Neutrophil (primary cell): ENCODE measurements at regions not wholly inside any gene's neighbourhood (a gene's known extent, or its start where the extent isn't known, plus 50 kb on each side); places are given as distances from the start of the nearest gene placed in this dataset.

Experiments used
- H3K27ac ChIP-seq: fragments of 200-600 bp; sonication (generic); 2 replicates; pipeline ENCODE4 v1.5.1; 2016; ENCODE audit warnings: mild to moderate bottlenecking, moderate library complexity
- H3K27me3 ChIP-seq: fragments of 200-600 bp; sonication (generic); 2 replicates; pipeline ENCODE4 v1.6.0; 2016; ENCODE audit warnings: mild to moderate bottlenecking
- H3K36me3 ChIP-seq: fragments of 200-600 bp; sonication (generic); 2 replicates; pipeline ENCODE4 v1.5.1; 2017
- H3K4me1 ChIP-seq, 2 experiments: fragments of 200-600 bp in 1 of 2; sonication (generic) in 1 of 2; 1 replicate in 1 of 2; 2 replicates in 1 of 2; pipeline versions ENCODE4 v1.5.1 to v1.6.1; 2013 to 2016; ENCODE audit warnings: low read depth in 1 of 2, low read length in 1 of 2, mild to moderate bottlenecking in 1 of 2, moderate library complexity in 1 of 2; ENCODE audit not compliant: control insufficient read depth in 1 of 2, insufficient read depth in 1 of 2
- H3K4me3 ChIP-seq, 2 experiments: fragments of 200-600 bp in 1 of 2; sonication (generic) in 1 of 2; 1 replicate in 1 of 2; 2 replicates in 1 of 2; pipeline ENCODE4 v1.5.1; 2013 to 2016; ENCODE audit warnings: low read depth in 1 of 2, low read length in 1 of 2, mild to moderate bottlenecking in 1 of 2, moderate library complexity in 1 of 2
- H3K9me3 ChIP-seq: fragments of 200-600 bp; sonication (generic); 2 replicates; pipeline ENCODE4 v1.5.1; 2016
- CTCF ChIP-seq: fragments of 200-600 bp; sonication (generic); IDR thresholded peaks from 2 replicates; pipeline ENCODE4 v1.5.1; 2016; ENCODE audit warnings: antibody characterized with exemption

- no peaks in the 10 kb centered on the region for H3K9me3 ChIP-seq
- no peaks in the 10 kb centered on the region for H3K36me3 ChIP-seq
- peak overlapping the region; percentile 72 for H3K27ac ChIP-seq
- peak overlapping the region in 1 of 2 experiments; percentile 44 for H3K4me3 ChIP-seq
- no peak for TF ChIP-seq CTCF
- H3K27me3 ChIP-seq = no peaks in the 10 kb centered on the region
- peaks cover 78 to 85% of the 10 kb centered on the region in 2 experiments for H3K4me1 ChIP-seq
Observed at GRCh38 chr1:108051631-108052377, 86.8 kb upstream of the VAV3 start.

- Histone ChIP-seq H3K36me3 (no peaks in the 10 kb centered on the region), H3K9me3 (no peaks in the 10 kb centered on the region), H3K4me3 (peak overlapping the region; percentile 41 to 44), H3K27me3 (no peaks in the 10 kb centered on the region), H3K27ac (peak overlapping the region; percentile 72), H3K4me1 (peaks cover 85 to 86% of the 10 kb centered on the region in 2 experiments)
- TF ChIP-seq CTCF = no peak
Observed at GRCh38 chr1:108050911-108051629, 86.1 kb upstream of the VAV3 start.

GRCh38 chr1:108050158-108050557 lies 85.2 kb upstream of the VAV3 start:
- Histone ChIP-seq H3K27ac (peak overlapping the region; percentile 72), H3K4me1 (peaks cover 84 to 87% of the 10 kb centered on the region in 2 experiments)

GRCh38 chr1:108049178-108049819 lies 84.3 kb upstream of the VAV3 start:
- H3K27ac ChIP-seq = peak overlapping the region; percentile 72
- peak; percentile 69 for TF ChIP-seq CTCF

More at GRCh38 chr1:108050158-108050557, 85.2 kb upstream of the VAV3 start:
- peak overlapping the region; percentile 41 to 44 for H3K4me3 ChIP-seq
- H3K36me3 ChIP-seq = no peaks in the 10 kb centered on the region
- no peaks in the 10 kb centered on the region for H3K9me3 ChIP-seq
- no peaks in the 10 kb centered on the region for H3K27me3 ChIP-seq
- TF ChIP-seq CTCF = no peak

GRCh38 chr1:108048301-108049177 lies 83.6 kb upstream of the VAV3 start:
- TF ChIP-seq CTCF = no peak
- Histone ChIP-seq H3K27ac (peak overlapping the region; percentile 72), H3K27me3 (no peaks in the 10 kb centered on the region), H3K4me1 (peaks cover 75 to 82% of the 10 kb centered on the region in 2 experiments), H3K9me3 (no peaks in the 10 kb centered on the region), H3K4me3 (peak overlapping the region in 1 of 2 experiments; percentile 44), H3K36me3 (no peaks in the 10 kb centered on the region)

More at GRCh38 chr1:108049178-108049819, 84.3 kb upstream of the VAV3 start:
- H3K27me3 ChIP-seq = no peaks in the 10 kb centered on the region
- no peaks in the 10 kb centered on the region for H3K9me3 ChIP-seq
- no peaks in the 10 kb centered on the region for H3K36me3 ChIP-seq
- peaks cover 76 to 83% of the 10 kb centered on the region in 2 experiments for H3K4me1 ChIP-seq
- peak overlapping the region in 1 of 2 experiments; percentile 44 for H3K4me3 ChIP-seq
